ENCODE measurements at regions not wholly inside any gene's neighbourhood (a gene's known extent, or its start where the extent isn't known, plus 50 kb on each side); places are given as distances from the start of the nearest gene placed in this dataset.

DNA sequence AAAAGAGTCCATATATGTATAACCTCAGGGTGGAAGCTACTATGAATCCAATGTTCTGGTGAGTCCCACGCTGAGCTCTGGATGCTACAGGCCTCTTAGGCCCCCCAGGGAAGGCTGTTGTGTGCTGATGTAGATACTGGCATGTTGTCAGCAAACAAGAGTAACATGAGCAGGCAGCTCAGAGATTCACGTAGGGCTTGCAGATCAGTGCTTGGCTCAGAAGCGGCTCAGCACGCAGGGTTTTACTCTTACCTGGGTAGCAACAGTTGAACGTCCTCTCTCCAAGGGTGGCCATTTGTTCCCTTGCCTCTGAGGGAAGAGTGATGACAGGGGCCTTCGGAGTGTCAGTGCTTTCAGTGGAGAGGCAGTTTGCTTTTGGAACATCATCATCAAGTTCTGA, 93.4 kb downstream of the ZFP64 start:
- Mint-ChIP-seq H3K27ac (no peak overlapping the region), H3K27me3 (peaks cover 8% of the 10 kb centered on the region), H3K4me1 (ENCODE audit: low read depth) (peaks cover 5% of the 10 kb centered on the region), H3K4me3 (no peak overlapping the region), H3K36me3 (ENCODE audit: low read depth) (peaks cover 6% of the 10 kb centered on the region), H3K9me3 (no peaks in the 10 kb centered on the region)
- Histone ChIP-seq H3K4me3 (ENCODE audit: low read length) (no peak overlapping the region), H3K36me3 (ENCODE audit: insufficient read depth, low read length) (no peaks in the 10 kb centered on the region), H3K27ac (ENCODE audit: low read depth in 1 of 2, low read length in 2 of 2) (no peak overlapping the region), H3K4me1 (ENCODE audit: insufficient read depth, low read length) (no peaks in the 10 kb centered on the region), H3K27me3 (ENCODE audit: control insufficient read depth in 1 of 2, insufficient read depth in 2 of 2, low read length in 2 of 2) (peaks cover 2 to 5% of the 10 kb centered on the region in 2 experiments), H3K9me3 (ENCODE audit: control insufficient read depth in 1 of 2, insufficient read depth in 1 of 2, low read length in 2 of 2) (no peaks in the 10 kb centered on the region)
- ChIA-PET CTCF (interaction anchor here (0.6 to 1.0 kb wide), 2 partner anchors 17 to 30 kb away, joined by 3 to 5 read pairs; no protein-coding TSS in a partner anchor), POLR2A (no interaction called here)
- intact Hi-C loops (cut with DNase I, micrococcal nuclease): no loop called here
- ATAC-seq (ENCODE audit: poor library complexity): no peak
- TF ChIP-seq, protein P1, sequence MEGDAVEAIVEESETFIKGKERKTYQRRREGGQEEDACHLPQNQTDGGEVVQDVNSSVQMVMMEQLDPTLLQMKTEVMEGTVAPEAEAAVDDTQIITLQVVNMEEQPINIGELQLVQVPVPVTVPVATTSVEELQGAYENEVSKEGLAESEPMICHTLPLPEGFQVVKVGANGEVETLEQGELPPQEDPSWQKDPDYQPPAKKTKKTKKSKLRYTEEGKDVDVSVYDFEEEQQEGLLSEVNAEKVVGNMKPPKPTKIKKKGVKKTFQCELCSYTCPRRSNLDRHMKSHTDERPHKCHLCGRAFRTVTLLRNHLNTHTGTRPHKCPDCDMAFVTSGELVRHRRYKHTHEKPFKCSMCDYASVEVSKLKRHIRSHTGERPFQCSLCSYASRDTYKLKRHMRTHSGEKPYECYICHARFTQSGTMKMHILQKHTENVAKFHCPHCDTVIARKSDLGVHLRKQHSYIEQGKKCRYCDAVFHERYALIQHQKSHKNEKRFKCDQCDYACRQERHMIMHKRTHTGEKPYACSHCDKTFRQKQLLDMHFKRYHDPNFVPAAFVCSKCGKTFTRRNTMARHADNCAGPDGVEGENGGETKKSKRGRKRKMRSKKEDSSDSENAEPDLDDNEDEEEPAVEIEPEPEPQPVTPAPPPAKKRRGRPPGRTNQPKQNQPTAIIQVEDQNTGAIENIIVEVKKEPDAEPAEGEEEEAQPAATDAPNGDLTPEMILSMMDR (IDR thresholded peaks at IDR 0.05): no peak
- DNase-seq: no peak

DNA sequence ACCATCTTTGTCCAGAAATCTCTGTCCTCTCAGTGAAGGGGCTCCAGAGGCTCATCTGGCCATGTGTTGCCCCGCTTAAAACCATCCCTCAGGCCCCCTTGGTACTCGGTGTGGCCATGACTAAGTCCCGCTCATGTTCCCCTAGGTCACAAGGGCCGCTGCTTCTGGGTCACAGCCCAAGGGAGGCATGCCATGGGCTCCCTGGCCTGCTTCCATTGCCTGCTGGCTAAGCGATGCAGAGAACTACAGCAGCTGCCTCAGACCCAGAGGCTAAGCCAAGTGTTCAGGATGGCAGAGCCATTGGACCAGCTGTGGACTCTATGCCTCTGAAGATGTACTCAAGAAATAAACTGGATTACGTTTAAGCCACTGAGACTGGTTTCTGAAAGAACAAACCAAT, 95.5 kb downstream of the ZFP64 start:
- ChIA-PET CTCF (no interaction called here), POLR2A (no interaction called here)
- Mint-ChIP-seq H3K27ac (no peak overlapping the region), H3K9me3 (no peaks in the 10 kb centered on the region), H3K27me3 (no peaks in the 10 kb centered on the region), H3K4me1 (ENCODE audit: low read depth) (no peaks in the 10 kb centered on the region), H3K4me3 (no peak overlapping the region), H3K36me3 (ENCODE audit: low read depth) (peaks cover 6% of the 10 kb centered on the region)
- H3K4me3 ChIP-seq (ENCODE audit: low read length): no peak overlapping the region
- no peak for ATAC-seq (ENCODE audit: poor library complexity)
- intact Hi-C loops (cut with DNase I, micrococcal nuclease): no loop called here
- DNase-seq: no peak
- H3K36me3 ChIP-seq (ENCODE audit: insufficient read depth, low read length): no peaks in the 10 kb centered on the region
- H3K4me1 ChIP-seq (ENCODE audit: insufficient read depth, low read length): no peaks in the 10 kb centered on the region
- H3K9me3 ChIP-seq (ENCODE audit: control insufficient read depth in 1 of 2, insufficient read depth in 1 of 2, low read length in 2 of 2): no peaks in the 10 kb centered on the region
- TF ChIP-seq, protein P1 (IDR thresholded peaks at IDR 0.05): no peak
- H3K27ac ChIP-seq (ENCODE audit: low read depth in 1 of 2, low read length in 2 of 2): no peak overlapping the region
- no peaks in the 10 kb centered on the region for H3K27me3 ChIP-seq (ENCODE audit: control insufficient read depth in 1 of 2, insufficient read depth in 2 of 2, low read length in 2 of 2)

DNA sequence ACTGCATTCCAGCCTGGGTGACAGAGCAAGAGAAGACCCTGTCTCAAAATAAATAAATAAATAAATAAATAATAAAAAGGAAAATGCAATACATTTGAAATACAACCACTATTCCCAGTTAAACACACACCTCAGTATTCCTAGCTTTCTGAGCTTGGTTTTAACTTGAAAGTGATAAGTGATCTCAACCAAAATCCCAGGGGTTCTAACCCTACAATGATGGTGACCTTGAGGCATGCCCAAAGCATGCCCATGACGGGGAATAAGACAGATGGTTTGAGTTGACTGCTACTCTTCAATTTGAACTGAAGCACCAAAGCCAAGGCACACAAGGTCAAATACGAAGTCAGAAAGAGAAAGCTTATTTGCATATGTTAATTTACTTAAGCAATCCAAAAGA, 96.9 kb downstream of the ZFP64 start:
- no peak overlapping the region for H3K4me3 Mint-ChIP-seq
- ChIA-PET POLR2A (no interaction called here), CTCF (interaction anchor here (1.4 kb wide), 1 partner anchor 22 kb away, joined by 5 read pairs; no protein-coding TSS in a partner anchor)
- no peaks in the 10 kb centered on the region for H3K27me3 Mint-ChIP-seq
- H3K27ac Mint-ChIP-seq: no peak overlapping the region
- no peak overlapping the region for H3K27ac ChIP-seq (ENCODE audit: low read depth in 1 of 2, low read length in 2 of 2)
- H3K36me3 ChIP-seq (ENCODE audit: insufficient read depth, low read length): no peaks in the 10 kb centered on the region
- no peak overlapping the region for H3K4me3 ChIP-seq (ENCODE audit: low read length)
- H3K36me3 Mint-ChIP-seq (ENCODE audit: low read depth): peaks cover 6% of the 10 kb centered on the region
- no peak for ATAC-seq (ENCODE audit: poor library complexity)
- TF ChIP-seq, protein P1 (IDR thresholded peaks at IDR 0.05): no peak
- H3K9me3 ChIP-seq (ENCODE audit: control insufficient read depth in 1 of 2, insufficient read depth in 1 of 2, low read length in 2 of 2): no peaks in the 10 kb centered on the region
- no peaks in the 10 kb centered on the region for H3K4me1 ChIP-seq (ENCODE audit: insufficient read depth, low read length)
- H3K4me1 Mint-ChIP-seq (ENCODE audit: low read depth): no peaks in the 10 kb centered on the region
- no peaks in the 10 kb centered on the region for H3K27me3 ChIP-seq (ENCODE audit: control insufficient read depth in 1 of 2, insufficient read depth in 2 of 2, low read length in 2 of 2)
- intact Hi-C loops (cut with DNase I, micrococcal nuclease): no loop called here
- H3K9me3 Mint-ChIP-seq: no peaks in the 10 kb centered on the region
- no peak for DNase-seq
